ENCODE measurements at regions not wholly inside any gene's neighbourhood (a gene's known extent, or its start where the extent isn't known, plus 50 kb on each side); places are given as distances from the start of the nearest gene placed in this dataset.
"Not testable (repeated sequence)": the region's sequence is repeated elsewhere in the genome, so short reads cannot be mapped to it uniquely, and the experiment has no call there.

DNA sequence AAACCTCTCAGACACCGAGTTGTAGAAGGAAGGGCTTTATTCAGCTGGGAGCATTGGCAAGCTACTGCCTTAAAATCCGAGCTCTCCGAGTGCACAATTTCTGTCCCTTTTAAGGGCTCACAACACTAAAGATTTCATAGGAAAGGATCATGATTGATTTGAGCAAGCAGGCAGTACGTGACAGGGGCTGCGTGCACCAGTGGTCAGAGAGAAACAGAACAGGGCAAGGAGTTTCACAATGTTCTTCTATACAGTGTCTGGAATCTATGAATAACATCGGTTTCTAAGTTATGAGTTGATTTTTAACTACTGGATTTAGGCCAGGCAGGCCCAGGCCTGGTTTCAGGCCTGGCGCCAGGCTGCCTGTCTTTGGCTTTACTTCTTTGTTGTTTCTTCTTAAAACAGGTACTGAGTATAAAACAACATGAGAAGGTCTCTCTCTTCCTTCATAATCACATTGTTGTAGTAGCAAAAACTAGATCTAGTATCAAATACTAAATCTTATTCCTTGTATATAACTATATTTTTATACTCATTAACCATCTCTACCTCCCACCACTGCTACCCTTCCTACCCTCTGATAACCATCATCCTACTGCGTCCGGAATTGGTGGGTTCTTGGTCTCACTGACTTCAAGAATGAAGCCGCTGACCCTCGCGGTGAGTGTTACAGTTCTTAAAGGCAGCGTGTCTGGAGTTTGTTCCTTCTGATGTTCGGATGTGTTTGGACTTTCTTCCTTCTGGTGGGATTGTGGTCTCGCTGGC is 1212.5 kb downstream of the OTOL1 start:
- not testable (repeated sequence) for H3K27me3 ChIP-seq (ENCODE audit: control insufficient read depth, insufficient read depth, low read length); H3K4me1 ChIP-seq (ENCODE audit: control insufficient read depth, insufficient read depth, low read length); H3K9me3 ChIP-seq (ENCODE audit: control insufficient read depth, low read depth, low read length); H3K4me3 ChIP-seq (ENCODE audit: low read length); H3K36me3 ChIP-seq (ENCODE audit: control insufficient read depth, insufficient read depth, low read length); DNase-seq; H3K27ac ChIP-seq (ENCODE audit: low read length)
- WGBS (ENCODE audit: insufficient coverage, low lambda C conversion rate), result 100% methylated on average over 2 of the region's 15 CpGs

DNA sequence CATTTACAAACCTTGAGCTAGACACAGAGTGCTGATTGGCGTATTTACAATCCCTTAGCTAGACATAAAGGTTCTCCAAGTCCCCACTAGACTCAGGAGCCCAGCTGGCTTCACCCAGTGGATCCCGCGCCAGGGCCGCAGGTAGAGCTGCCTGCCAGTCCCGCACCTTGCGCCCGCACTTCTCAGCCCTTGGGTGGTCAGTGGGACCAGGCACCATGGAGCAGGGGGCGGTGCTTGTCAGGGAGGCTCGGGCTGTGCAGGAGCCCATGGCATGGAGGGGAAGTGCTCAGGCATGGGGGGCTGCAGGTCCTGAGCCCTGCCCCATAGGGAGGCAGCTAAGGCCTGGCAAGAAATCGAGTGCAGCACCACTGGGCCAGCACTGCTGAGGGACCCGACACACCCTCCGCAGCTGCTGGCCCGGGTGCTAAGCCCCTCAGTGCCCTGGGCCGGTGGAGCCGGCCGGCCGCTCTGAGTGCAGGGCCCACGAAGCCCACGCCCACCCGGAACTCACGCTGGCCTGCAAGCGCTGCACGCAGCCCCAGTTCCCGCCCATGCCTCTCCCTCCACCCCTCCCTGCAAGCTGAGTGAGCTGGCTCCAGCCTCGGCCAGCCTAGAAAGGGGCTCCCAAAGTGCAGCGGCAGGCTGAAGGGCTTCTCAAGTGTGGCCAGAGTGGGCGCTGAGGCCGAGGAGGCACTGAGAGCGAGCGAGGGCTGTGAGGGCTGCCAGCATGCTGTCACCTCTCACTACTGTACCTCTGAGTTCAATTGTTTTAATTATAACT is 1213.9 kb downstream of the OTOL1 start:
- Histone ChIP-seq H3K36me3 (ENCODE audit: control insufficient read depth, insufficient read depth, low read length) (no peaks in the 10 kb centered on the region), H3K4me3 (ENCODE audit: low read length) (no peak overlapping the region), H3K27ac (ENCODE audit: low read length) (no peak overlapping the region), H3K9me3 (ENCODE audit: control insufficient read depth, low read depth, low read length) (no peaks in the 10 kb centered on the region), H3K4me1 (ENCODE audit: control insufficient read depth, insufficient read depth, low read length) (no peaks in the 10 kb centered on the region), H3K27me3 (ENCODE audit: control insufficient read depth, insufficient read depth, low read length) (no peaks in the 10 kb centered on the region)
- WGBS (ENCODE audit: insufficient coverage, low lambda C conversion rate), result no CpG with 5 or more reads among the region's 30 CpGs
- DNase-seq, result no peak

DNA sequence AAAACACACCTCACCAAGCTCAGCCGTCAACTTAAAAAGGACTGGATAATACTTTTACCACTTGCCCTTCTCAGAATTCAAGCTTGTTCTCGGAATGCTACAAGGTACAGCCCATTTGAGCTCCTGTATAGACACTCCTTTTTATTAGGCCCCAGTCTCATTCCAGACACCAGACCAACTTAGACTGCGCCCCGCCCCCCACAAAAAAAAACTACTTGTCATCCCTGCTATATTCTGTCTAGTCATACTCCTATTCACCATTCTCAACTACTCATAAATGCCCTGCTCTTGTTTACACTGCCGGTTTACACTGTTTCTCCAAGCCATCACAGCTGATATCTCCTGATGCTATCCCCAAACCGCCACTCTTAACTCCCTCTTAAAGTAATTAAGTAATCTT is 1220.5 kb downstream of the OTOL1 start:
- not testable (repeated sequence) for H3K27ac ChIP-seq (ENCODE audit: low read length); DNase-seq; H3K27me3 ChIP-seq (ENCODE audit: control insufficient read depth, insufficient read depth, low read length); H3K36me3 ChIP-seq (ENCODE audit: control insufficient read depth, insufficient read depth, low read length); H3K4me3 ChIP-seq (ENCODE audit: low read length); H3K9me3 ChIP-seq (ENCODE audit: control insufficient read depth, low read depth, low read length); H3K4me1 ChIP-seq (ENCODE audit: control insufficient read depth, insufficient read depth, low read length)
- WGBS (ENCODE audit: insufficient coverage, low lambda C conversion rate), result 60% methylated on average over 1 of the region's 6 CpGs

DNA sequence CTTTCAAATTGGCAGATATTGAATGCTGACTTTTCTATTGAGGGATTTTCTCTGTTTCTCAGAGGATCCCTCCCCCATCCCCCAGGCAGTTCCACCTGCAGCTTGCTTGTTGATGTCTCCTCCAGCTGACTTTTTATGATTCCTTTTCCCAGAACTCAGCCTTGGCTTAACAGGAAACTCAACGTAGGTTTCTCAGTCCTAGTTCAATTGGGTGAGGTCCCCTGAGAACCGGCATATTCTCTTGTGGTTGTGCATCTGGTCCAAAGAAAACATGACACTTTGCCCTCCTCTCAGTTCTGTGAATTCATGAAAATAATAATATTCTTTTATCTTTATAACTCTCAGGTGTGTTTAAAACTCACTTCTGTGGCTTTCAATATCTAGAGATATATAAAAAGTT is 1222.1 kb downstream of the OTOL1 start:
- Histone ChIP-seq H3K9me3 (ENCODE audit: control insufficient read depth, low read depth, low read length) (no peaks in the 10 kb centered on the region), H3K4me3 (ENCODE audit: low read length) (no peak overlapping the region), H3K36me3 (ENCODE audit: control insufficient read depth, insufficient read depth, low read length) (no peaks in the 10 kb centered on the region), H3K27ac (ENCODE audit: low read length) (no peak overlapping the region), H3K27me3 (ENCODE audit: control insufficient read depth, insufficient read depth, low read length) (no peaks in the 10 kb centered on the region), H3K4me1 (ENCODE audit: control insufficient read depth, insufficient read depth, low read length) (no peaks in the 10 kb centered on the region)
- WGBS (ENCODE audit: insufficient coverage, low lambda C conversion rate), result 17% methylated on average over 1 of the region's 2 CpGs
- DNase-seq, result peak; percentile 19 to 27

DNA sequence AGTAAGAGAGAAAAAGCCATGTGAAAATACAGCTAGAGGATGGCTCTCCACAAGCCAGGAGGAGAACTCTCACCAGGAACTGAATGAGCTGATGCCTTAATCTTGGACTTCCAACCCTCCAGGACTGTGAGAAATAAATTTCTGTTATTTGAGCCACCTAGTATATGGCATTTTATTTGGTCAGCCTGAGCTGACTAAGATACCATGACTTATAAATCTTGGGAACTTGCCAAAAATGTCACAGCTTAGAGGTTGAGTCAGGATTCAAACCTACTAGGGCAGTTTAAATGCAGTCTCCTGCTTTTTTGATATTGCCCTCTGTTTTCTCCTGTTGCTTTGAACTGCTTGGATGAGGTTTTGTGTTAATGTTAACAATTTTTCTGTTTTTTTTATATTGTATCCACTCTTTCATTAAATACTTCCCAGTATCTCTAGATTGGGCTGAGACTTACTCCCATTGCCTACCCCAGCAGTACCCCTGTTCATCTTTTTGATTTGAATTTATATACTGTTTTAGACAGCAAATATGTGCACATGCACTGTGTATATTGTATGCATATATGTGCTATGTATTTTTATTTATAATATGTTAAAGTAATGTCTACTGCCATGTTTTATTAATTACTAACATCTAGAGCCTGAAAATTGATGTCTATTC is 1223.2 kb downstream of the OTOL1 start:
- Histone ChIP-seq H3K9me3 (ENCODE audit: control insufficient read depth, low read depth, low read length) (no peaks in the 10 kb centered on the region), H3K36me3 (ENCODE audit: control insufficient read depth, insufficient read depth, low read length) (no peaks in the 10 kb centered on the region), H3K27ac (ENCODE audit: low read length) (no peak overlapping the region), H3K4me1 (ENCODE audit: control insufficient read depth, insufficient read depth, low read length) (no peaks in the 10 kb centered on the region), H3K27me3 (ENCODE audit: control insufficient read depth, insufficient read depth, low read length) (no peaks in the 10 kb centered on the region), H3K4me3 (ENCODE audit: low read length) (no peak overlapping the region)
- DNase-seq, result no peak

DNA sequence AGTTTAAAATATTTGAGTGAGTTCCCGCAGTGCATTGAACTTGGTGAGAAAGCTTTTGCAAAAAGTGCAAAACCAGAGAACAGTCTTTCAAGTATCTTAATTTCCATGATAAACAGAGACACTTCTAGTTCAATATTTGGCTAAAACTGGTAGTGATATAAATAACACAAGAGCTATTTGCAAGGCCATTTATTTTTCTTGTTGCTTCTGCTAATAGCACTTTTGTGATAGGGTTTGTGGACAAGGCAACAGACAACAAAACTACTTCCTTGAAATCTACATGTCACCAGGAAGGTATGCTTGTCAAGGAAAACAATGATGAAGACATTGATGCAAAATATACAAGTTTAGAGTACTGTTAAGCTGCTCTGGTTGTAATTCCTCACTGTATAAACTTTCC is 1225.1 kb downstream of the OTOL1 start:
- Histone ChIP-seq H3K4me1 (ENCODE audit: control insufficient read depth, insufficient read depth, low read length) (no peaks in the 10 kb centered on the region), H3K36me3 (ENCODE audit: control insufficient read depth, insufficient read depth, low read length) (no peaks in the 10 kb centered on the region), H3K4me3 (ENCODE audit: low read length) (no peak overlapping the region), H3K27me3 (ENCODE audit: control insufficient read depth, insufficient read depth, low read length) (no peaks in the 10 kb centered on the region), H3K27ac (ENCODE audit: low read length) (no peak overlapping the region), H3K9me3 (ENCODE audit: control insufficient read depth, low read depth, low read length) (no peaks in the 10 kb centered on the region)
- DNase-seq, result no peak
- WGBS (ENCODE audit: insufficient coverage, low lambda C conversion rate), result no CpG with 5 or more reads among the region's 1 CpG

DNA sequence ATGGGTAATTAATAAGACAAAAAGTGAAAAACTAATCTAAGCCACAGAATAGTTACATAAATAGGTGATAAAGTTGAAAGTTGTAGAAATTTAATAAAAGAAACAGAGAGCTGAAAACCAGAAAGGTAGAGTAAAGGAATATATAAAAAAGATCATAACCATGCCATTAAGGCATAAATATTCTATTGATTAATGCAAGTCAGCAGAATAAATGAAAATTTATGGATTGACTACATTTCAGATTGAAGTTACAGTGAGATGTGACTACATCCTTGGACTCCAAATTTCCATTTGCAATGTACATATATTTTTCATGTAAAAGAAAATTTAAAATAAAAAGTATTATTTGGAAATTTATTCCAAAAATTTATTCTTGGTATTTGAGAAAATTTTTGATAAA is 1225.7 kb downstream of the OTOL1 start:
- H3K9me3 ChIP-seq (ENCODE audit: control insufficient read depth, low read depth, low read length), result no peaks in the 10 kb centered on the region

DNA sequence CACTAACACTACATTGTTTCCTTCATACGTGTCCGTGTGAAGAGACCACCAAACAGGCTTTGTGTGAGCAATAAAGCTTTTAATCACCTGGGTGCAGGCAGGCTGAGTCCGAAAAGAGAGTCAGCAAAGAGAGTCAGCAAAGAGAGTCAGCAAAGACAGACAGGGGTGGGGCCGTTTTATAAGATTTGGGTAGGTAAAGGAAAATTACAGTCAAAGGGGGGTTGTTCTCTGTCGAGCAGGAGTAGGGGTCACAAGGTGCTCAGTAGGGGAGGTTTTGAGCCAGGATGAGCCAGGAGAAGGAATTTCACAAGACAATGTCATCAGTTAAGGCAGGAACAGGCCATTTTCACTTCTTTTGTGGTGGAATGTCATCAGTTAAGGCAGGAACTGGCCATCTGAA is 1226.2 kb downstream of the OTOL1 start:
- not testable (repeated sequence) for H3K27ac ChIP-seq (ENCODE audit: low read length); DNase-seq; H3K27me3 ChIP-seq (ENCODE audit: control insufficient read depth, insufficient read depth, low read length); H3K4me3 ChIP-seq (ENCODE audit: low read length); H3K4me1 ChIP-seq (ENCODE audit: control insufficient read depth, insufficient read depth, low read length); H3K9me3 ChIP-seq (ENCODE audit: control insufficient read depth, low read depth, low read length); H3K36me3 ChIP-seq (ENCODE audit: control insufficient read depth, insufficient read depth, low read length)
- no CpG with 5 or more reads among the region's 5 CpGs for WGBS (ENCODE audit: insufficient coverage, low lambda C conversion rate)

More for the DNA sequence above, 1225.7 kb downstream of the OTOL1 start:
- no peaks in the 10 kb centered on the region for H3K4me1 ChIP-seq (ENCODE audit: control insufficient read depth, insufficient read depth, low read length)
- DNase-seq, result no peak
- no peak overlapping the region for H3K27ac ChIP-seq (ENCODE audit: low read length)
- H3K36me3 ChIP-seq (ENCODE audit: control insufficient read depth, insufficient read depth, low read length), result no peaks in the 10 kb centered on the region
- no peaks in the 10 kb centered on the region for H3K27me3 ChIP-seq (ENCODE audit: control insufficient read depth, insufficient read depth, low read length)
- no peak overlapping the region for H3K4me3 ChIP-seq (ENCODE audit: low read length)

DNA sequence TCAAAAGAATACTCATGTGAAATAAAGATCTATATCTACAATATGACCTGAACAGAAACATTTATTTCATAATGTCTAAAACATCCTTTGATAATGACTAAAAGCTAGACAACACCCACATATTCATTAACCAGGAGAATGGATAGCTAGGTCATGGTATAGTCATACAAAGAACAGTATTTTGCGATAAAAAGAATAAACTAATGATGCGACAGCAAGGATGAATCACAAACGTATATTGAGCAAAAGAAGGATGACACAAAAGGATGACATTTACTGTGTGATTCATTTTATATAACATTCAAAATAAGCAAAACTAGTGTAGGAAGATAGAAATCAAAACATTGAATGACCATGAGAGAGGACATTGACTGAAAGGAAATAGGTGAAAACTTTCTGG is 1233.1 kb downstream of the OTOL1 start:
- no peaks in the 10 kb centered on the region for H3K36me3 ChIP-seq (ENCODE audit: control insufficient read depth, insufficient read depth, low read length)
- peaks cover 5% of the 10 kb centered on the region for H3K9me3 ChIP-seq (ENCODE audit: control insufficient read depth, low read depth, low read length)
- WGBS (ENCODE audit: insufficient coverage, low lambda C conversion rate), result 85% methylated on average over 3 of the region's 3 CpGs
- no peak overlapping the region for H3K4me3 ChIP-seq (ENCODE audit: low read length)
- no peaks in the 10 kb centered on the region for H3K27me3 ChIP-seq (ENCODE audit: control insufficient read depth, insufficient read depth, low read length)
- H3K4me1 ChIP-seq (ENCODE audit: control insufficient read depth, insufficient read depth, low read length), result peaks cover 3% of the 10 kb centered on the region
- no peak for DNase-seq
- H3K27ac ChIP-seq (ENCODE audit: low read length), result no peak overlapping the region

DNA sequence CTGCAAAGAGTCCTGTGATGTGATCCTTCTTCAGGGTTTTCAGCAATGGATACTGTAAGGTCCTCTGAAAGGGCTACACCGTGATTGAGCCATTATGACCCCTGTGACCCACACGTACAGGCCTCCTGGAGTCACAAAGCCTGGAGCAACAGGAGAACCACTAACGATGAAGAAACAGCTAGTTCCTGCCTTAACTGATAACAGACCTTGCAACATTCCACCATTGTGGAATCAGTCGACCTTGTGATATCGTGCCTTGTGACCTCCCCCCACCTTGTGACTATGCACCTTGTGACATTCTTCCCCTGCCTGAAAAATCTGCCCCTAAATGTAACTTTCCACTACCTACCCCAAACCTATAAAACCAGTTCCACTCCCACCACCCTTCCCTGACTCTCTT is 1235.4 kb downstream of the OTOL1 start:
- not testable (repeated sequence) for H3K9me3 ChIP-seq (ENCODE audit: control insufficient read depth, low read depth, low read length); H3K36me3 ChIP-seq (ENCODE audit: control insufficient read depth, insufficient read depth, low read length); H3K27me3 ChIP-seq (ENCODE audit: control insufficient read depth, insufficient read depth, low read length); H3K27ac ChIP-seq (ENCODE audit: low read length); H3K4me3 ChIP-seq (ENCODE audit: low read length); H3K4me1 ChIP-seq (ENCODE audit: control insufficient read depth, insufficient read depth, low read length)
- DNase-seq, result peak; percentile 19 to 37
- WGBS (ENCODE audit: insufficient coverage, low lambda C conversion rate), result no CpG with 5 or more reads among the region's 5 CpGs
